Astrocyte of the cerebellum (primary cell): ENCODE measurements at regions not wholly inside any gene's neighbourhood (a gene's known extent, or its start where the extent isn't known, plus 50 kb on each side); places are given as distances from the start of the nearest gene placed in this dataset.

Source experiments
- DNase-seq: peaks from one replicate; pipeline ENCODE4 v3.0.0-alpha.2; 2011; ENCODE audit warnings: low read depth
- H3K4me3 ChIP-seq: 2 replicates; pipeline ENCODE4 v1.5.1; 2011; ENCODE audit warnings: mild to moderate bottlenecking, low read depth, low read length, moderate library complexity
- in situ Hi-C: cut with HindIII; loops from 2 replicates; pipeline ENCODE4 v1.10.0; 2017; ENCODE audit warnings: low sequenced_read_pairs
- TF ChIP-seq, protein P1 (sequence below): IDR thresholded peaks from 2 replicates; pipeline ENCODE4 v1.5.1; 2012; ENCODE audit warnings: low read length, low read depth, moderate library complexity, mild to moderate bottlenecking; ENCODE audit errors: missing control alignments

DNA sequence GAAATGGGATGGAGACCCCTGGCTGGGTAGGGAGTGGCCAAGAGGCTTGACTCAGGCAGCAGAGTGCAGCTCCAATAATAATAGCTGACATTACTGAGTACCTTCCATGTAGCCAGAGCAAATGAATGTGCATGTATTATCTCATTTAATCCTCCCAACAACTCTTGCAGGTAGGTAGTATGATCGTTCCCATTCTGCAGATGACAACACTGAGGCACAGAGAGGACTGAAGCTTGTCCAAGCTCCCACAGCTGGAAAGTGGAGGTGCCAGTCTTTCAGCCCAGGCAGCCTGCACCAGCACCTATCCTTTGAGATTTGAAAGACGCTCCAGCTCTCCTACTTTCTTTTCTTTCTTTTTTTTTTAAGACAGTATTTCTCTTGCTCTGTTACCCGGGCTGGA is 87.6 kb downstream of the PCDH1 start:
- in situ Hi-C loops = no loop called here
- no peak overlapping the region for H3K4me3 ChIP-seq
- TF ChIP-seq, protein P1, sequence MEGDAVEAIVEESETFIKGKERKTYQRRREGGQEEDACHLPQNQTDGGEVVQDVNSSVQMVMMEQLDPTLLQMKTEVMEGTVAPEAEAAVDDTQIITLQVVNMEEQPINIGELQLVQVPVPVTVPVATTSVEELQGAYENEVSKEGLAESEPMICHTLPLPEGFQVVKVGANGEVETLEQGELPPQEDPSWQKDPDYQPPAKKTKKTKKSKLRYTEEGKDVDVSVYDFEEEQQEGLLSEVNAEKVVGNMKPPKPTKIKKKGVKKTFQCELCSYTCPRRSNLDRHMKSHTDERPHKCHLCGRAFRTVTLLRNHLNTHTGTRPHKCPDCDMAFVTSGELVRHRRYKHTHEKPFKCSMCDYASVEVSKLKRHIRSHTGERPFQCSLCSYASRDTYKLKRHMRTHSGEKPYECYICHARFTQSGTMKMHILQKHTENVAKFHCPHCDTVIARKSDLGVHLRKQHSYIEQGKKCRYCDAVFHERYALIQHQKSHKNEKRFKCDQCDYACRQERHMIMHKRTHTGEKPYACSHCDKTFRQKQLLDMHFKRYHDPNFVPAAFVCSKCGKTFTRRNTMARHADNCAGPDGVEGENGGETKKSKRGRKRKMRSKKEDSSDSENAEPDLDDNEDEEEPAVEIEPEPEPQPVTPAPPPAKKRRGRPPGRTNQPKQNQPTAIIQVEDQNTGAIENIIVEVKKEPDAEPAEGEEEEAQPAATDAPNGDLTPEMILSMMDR = no peak
- no peak for DNase-seq

DNA sequence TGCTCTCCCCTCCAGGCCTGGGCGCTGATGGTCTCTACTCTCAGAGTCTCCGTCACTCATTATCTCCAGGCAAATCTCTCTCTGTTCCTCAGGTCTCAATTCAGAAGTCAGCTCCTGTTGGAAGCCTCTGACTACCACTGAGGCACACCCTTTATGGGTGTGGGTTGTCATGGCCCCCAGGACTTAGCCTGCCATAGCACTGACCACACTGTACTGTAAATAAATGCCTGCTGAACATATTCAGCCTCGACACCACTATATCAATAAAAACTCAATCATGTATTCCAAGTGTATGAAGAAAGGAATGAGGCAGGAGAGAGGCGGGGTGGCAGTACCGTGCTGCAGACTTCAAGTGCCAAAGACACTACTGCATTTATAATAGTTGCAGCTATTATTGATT is 88.9 kb downstream of the PCDH1 start:
- in situ Hi-C loops = no loop called here
- TF ChIP-seq, protein P1 = no peak
- no peak overlapping the region for H3K4me3 ChIP-seq
- DNase-seq = no peak

DNA sequence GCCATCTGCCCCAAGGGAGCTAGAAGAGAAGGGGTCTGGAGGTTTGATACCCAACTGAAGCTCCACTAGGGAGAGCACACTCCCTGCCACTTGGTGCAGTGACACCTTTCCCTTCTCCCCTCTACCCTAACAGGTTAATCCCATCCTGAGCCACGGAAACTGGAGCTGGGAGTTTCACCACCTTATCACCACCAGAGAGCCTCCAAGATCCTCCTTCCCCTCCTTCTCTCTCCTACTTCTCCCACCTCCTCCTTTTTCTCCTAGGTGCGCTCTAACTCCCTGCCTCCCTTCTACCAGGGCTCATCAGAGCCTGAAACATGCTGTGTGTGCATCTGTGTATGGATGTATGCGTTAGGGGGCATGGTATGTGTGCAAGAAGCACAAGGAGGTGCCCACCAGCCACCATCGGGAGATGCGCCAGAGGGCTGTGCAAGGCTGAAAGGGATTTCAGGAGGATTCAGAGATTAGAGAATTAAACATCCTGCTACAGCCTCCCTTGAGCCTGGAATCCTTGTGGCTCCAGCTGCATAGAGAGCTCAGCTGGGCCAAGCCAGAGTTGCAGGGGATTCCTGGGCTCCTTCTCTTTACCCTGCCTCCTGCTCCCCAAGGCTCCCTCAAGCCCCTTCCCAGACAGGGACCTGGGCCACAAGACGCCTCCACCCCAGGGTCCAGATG is 89.8 kb downstream of the PCDH1 start:
- TF ChIP-seq, protein P1 = no peak
- in situ Hi-C loops = no loop called here
- H3K4me3 ChIP-seq = no peak overlapping the region
- DNase-seq = no peak

DNA sequence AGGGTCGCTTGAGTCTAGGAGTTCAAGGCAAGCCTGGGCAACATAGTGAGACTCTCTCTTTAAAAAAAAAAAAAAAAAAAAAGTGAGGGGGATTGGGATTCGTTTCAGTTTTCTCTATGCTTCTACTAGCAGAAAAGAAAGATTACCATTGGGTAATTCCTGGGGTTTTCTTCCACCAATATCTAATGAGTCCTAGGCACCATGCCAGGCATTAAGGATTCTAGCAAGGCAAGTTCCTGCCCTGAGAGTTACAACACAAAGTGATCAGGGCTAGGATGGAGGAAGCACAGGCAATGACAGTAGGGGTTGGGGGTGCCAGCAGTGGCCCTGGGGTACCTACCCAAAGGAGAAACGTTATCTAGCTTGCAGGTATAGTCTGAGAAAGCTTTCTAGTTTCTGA is 90.8 kb downstream of the PCDH1 start:
- TF ChIP-seq, protein P1 = no peak
- in situ Hi-C loops = no loop called here
- no peak overlapping the region for H3K4me3 ChIP-seq
- DNase-seq = no peak

DNA sequence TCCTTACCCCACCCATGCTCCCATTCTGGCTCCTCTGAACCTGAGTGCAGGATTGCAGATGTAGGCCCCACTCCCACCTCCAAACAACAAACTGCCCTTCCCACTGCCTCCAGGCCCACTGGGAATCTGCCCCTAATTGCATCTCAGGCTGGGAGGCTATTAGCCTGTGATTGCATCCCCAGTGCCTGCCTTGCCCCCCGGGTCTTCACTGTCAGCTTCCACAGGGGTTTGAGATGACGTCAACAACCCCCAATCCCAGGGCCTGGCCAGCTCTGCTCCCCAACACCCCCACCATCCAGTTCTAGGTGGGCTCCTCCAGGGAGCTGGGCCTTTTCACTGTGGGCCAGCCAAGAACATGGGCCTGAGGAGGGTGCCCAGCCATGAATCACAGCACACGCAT is 91.5 kb downstream of the PCDH1 start:
- TF ChIP-seq, protein P1 = no peak
- DNase-seq = no peak
- H3K4me3 ChIP-seq = no peak overlapping the region
- in situ Hi-C loops = no loop called here

DNA sequence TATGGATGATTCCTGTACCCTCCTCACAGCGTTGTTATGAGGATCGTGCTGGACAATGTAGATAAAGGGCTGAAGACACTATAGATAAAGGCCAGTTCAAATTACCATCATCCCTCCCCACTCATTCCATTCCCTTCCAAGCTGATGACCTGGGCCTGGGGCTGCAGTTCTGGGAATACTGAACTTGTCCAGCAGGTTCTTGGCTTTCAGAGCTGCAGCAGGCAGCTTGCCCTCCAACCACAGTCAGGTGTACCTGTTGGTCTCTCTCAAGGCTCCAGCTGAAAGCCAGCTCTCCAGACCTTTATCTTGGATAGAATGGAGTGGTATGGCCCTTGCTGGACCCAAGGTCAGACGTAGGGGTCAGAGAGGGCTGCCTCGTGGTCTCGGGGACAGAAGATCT is 92.5 kb downstream of the PCDH1 start:
- H3K4me3 ChIP-seq = no peak overlapping the region
- no peak for DNase-seq
- TF ChIP-seq, protein P1 = no peak
- in situ Hi-C loops = no loop called here

DNA sequence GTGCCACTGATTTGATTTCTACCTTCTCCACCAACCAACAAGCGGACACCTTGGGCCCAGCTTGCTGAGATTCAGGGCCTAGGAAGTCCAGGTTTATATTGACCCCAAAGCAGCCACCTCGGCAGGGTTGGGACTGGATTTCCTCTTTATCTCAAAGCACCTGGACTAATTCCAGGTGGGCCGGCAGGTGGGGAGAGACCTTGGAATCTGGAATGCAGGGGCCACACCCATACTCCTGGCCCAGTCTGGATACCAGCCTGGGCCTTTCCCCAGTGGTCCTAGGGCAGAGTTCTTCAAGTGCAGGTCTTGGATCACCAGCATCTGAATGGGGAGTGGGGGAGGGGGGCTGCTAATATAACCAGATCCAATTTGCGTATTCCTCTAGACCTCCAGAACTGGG is 93.1 kb downstream of the PCDH1 start:
- TF ChIP-seq, protein P1 = no peak
- H3K4me3 ChIP-seq = no peak overlapping the region
- DNase-seq = no peak
- in situ Hi-C loops = no loop called here
